Osteoblast (primary cell): ENCODE measurements at regions not wholly inside any gene's neighbourhood (a gene's known extent, or its start where the extent isn't known, plus 50 kb on each side); places are given as distances from the start of the nearest gene placed in this dataset.
A peak's percentile ranks its signal among the peaks of the same experiment; 100 is the strongest.

Experiments
- DNase-seq: peaks from one replicate; pipeline ENCODE4 v3.0.0; 2011; ENCODE audit warnings: low spot score, mixed read lengths; ENCODE audit not compliant: insufficient read length; ENCODE audit errors: missing footprints
- H2AFZ ChIP-seq: 2 replicates; pipeline ENCODE4 v1.6.0; 2011; ENCODE audit warnings: mild to moderate bottlenecking, low read length
- H3K27ac ChIP-seq: 2 replicates; pipeline ENCODE4 v1.5.1; 2011; ENCODE audit warnings: mild to moderate bottlenecking, low read depth, low read length, moderate library complexity
- H3K27me3 ChIP-seq: 2 replicates; pipeline ENCODE4 v1.6.0; 2012; ENCODE audit warnings: mild to moderate bottlenecking, control low read depth, inconsistent platforms, low read length, moderate library complexity; ENCODE audit not compliant: insufficient read depth
- H3K36me3 ChIP-seq: 2 replicates; pipeline ENCODE4 v1.5.1; 2011; ENCODE audit warnings: mild to moderate bottlenecking, low read length, control low read depth, moderate library complexity; ENCODE audit not compliant: insufficient read depth
- H3K4me1 ChIP-seq: 2 replicates; pipeline ENCODE4 v1.5.1; 2011; ENCODE audit warnings: mild to moderate bottlenecking, low read length, control low read depth, moderate library complexity; ENCODE audit not compliant: insufficient read depth
- H3K4me2 ChIP-seq: 2 replicates; pipeline ENCODE4 v1.6.0; 2011; ENCODE audit warnings: mild to moderate bottlenecking, low read length; ENCODE audit not compliant: insufficient read depth
- H3K4me3 ChIP-seq: fragments of 200-600 bp; sonication (generic); 3 replicates; pipeline ENCODE4 v1.5.1; 2012; ENCODE audit warnings: mild to moderate bottlenecking, low read length, inconsistent platforms; ENCODE audit not compliant: insufficient read depth
- H3K79me2 ChIP-seq: 2 replicates; pipeline ENCODE4 v1.6.0; 2012; ENCODE audit warnings: mild to moderate bottlenecking, low read length, control low read depth, inconsistent platforms; ENCODE audit not compliant: insufficient read depth
- H3K9me3 ChIP-seq: 2 replicates; pipeline ENCODE4 v1.5.1; 2011; ENCODE audit warnings: low read depth, low read length, control low read depth
- H4K20me1 ChIP-seq: 2 replicates; pipeline ENCODE4 v1.6.0; 2012; ENCODE audit warnings: mild to moderate bottlenecking, low read length, control low read depth; ENCODE audit not compliant: insufficient read depth
- TF ChIP-seq, protein P1 (sequence below): IDR thresholded peaks from 2 replicates; pipeline ENCODE4 v1.5.1; 2011; ENCODE audit warnings: mild to moderate bottlenecking, low read depth, low read length, moderate library complexity; ENCODE audit errors: extremely low read depth

DNA sequence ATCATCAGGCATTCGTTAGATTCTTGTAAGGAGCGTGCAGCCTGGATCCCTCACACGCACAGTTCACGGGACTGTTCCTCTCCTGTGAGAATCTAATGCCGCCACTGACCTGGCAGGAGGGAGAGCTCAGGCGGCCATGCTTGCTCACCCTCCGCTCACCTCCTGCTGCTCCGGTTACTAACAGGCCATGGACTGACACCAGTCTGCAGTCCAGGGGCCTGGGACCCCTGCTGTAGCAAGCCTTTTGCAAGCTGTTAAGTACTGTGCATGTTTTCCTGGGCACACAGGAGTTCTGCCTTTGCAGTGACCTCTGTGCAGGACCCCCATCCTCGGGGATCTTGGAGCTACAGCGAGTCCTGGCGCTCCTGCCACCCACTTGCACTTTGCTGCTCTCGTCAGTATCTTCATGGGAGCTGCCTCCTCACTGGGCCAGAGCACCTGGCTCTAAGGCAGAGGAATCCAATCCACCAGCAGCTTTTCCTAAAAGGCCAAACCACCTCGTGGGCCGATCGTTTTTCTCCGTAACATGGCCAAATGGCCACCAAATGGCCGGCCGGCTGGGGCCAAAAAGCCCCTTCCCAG is 230.6 kb downstream of the FOXL1 start:
- TF ChIP-seq, protein P1, sequence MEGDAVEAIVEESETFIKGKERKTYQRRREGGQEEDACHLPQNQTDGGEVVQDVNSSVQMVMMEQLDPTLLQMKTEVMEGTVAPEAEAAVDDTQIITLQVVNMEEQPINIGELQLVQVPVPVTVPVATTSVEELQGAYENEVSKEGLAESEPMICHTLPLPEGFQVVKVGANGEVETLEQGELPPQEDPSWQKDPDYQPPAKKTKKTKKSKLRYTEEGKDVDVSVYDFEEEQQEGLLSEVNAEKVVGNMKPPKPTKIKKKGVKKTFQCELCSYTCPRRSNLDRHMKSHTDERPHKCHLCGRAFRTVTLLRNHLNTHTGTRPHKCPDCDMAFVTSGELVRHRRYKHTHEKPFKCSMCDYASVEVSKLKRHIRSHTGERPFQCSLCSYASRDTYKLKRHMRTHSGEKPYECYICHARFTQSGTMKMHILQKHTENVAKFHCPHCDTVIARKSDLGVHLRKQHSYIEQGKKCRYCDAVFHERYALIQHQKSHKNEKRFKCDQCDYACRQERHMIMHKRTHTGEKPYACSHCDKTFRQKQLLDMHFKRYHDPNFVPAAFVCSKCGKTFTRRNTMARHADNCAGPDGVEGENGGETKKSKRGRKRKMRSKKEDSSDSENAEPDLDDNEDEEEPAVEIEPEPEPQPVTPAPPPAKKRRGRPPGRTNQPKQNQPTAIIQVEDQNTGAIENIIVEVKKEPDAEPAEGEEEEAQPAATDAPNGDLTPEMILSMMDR, result no peak
- Histone ChIP-seq H2AFZ (no peak overlapping the region), H3K4me3 (no peak overlapping the region), H3K9me3 (no peaks in the 10 kb centered on the region), H3K4me2 (peak overlapping the region; percentile 23), H3K4me1 (peaks cover 12% of the 10 kb centered on the region), H3K27me3 (peaks cover 47% of the 10 kb centered on the region), H3K79me2 (no peaks in the 10 kb centered on the region), H4K20me1 (no peaks in the 10 kb centered on the region), H3K36me3 (no peaks in the 10 kb centered on the region), H3K27ac (peak overlapping the region; percentile 24)
- no peak for DNase-seq

DNA sequence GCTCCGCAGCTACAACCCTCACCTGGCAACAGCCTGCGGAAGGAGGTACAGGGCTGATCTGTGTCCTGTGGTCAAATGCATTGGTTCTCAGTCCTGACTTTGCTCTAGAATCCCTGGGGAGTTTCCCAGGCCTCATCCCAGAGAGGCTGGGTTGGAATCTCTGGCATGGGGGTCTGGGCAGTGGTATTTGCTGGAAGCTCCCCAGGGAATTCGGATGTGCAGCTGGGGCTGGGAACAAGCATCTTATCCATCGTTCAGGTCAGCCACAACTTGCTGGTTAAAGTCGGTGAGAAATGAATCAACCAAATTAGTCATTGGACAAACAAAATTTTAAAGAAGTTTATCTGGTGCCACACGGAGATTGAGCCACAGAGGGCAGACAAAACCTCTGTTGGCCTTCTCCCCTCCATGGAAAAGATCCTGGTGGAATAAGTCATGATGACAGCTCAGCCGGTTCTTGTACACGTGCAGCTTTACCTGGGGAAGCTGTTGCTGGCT is 231.2 kb downstream of the FOXL1 start:
- no peak overlapping the region for H3K4me3 ChIP-seq
- DNase-seq, result peak; percentile 97
- no peaks in the 10 kb centered on the region for H4K20me1 ChIP-seq
- H3K9me3 ChIP-seq, result no peaks in the 10 kb centered on the region
- peak overlapping the region; percentile 23 for H3K4me2 ChIP-seq
- TF ChIP-seq, protein P1, result peak; percentile 44
- no peaks in the 10 kb centered on the region for H3K36me3 ChIP-seq
- peaks cover 45% of the 10 kb centered on the region for H3K27me3 ChIP-seq
- H2AFZ ChIP-seq, result no peak overlapping the region
- H3K27ac ChIP-seq, result peak overlapping the region; percentile 24
- H3K79me2 ChIP-seq, result no peaks in the 10 kb centered on the region
- peaks cover 12% of the 10 kb centered on the region for H3K4me1 ChIP-seq

DNA sequence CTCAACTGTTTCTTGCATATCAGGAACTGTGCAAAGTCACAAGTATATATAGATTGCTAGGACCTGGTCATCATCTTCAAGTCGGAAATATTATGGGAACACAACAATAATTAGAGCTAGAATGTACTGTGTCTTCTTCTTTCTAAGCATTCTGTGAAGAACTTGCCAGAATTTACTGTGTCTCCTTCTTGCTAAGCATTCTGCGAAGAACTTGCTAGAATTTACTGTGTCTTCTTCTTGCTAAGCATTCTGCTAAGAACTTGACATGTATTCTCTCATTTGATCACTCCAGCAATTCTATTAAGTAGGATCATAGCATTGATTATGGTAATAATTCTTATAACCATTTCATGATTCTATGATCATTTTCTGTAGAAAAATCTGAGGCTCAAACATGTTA is 231.7 kb downstream of the FOXL1 start:
- Histone ChIP-seq H3K27me3 (peaks cover 43% of the 10 kb centered on the region), H2AFZ (no peak overlapping the region), H4K20me1 (no peaks in the 10 kb centered on the region), H3K9me3 (no peaks in the 10 kb centered on the region), H3K4me2 (peak overlapping the region; percentile 23), H3K4me3 (no peak overlapping the region), H3K79me2 (no peaks in the 10 kb centered on the region), H3K36me3 (no peaks in the 10 kb centered on the region), H3K27ac (no peak overlapping the region), H3K4me1 (peaks cover 12% of the 10 kb centered on the region)
- DNase-seq, result no peak
- TF ChIP-seq, protein P1, result no peak

DNA sequence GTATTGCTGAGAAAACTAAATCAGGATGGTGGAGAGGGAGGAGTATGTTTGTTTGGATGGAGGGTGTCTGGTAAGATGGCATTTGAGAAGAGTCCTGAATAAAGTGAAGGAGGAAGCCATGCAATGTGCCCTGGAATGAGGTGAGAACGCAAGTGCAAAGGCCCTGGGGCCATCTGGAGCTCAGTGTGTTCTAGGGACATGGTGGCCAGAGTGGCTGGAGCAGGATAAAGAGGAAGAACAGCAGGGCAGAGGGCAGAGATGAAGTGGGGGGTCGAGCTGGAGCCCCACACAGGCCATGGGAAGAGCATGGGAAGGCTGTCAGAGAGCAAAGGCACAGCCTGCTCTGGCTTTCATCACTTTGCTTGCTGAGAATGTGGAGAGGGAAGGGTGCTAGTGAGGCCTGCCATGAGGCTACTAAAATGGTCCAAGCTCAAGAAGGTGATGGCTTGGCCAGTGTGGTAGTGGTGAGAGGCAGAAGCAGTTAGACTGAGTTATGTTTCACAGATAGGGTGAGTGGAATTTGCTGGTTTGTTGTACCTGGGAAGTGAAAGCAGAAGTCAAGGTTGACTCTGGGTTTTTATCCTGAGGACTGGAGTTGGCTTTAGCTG is 234.1 kb downstream of the FOXL1 start:
- Histone ChIP-seq H2AFZ (no peak overlapping the region), H4K20me1 (no peaks in the 10 kb centered on the region), H3K4me2 (no peak overlapping the region), H3K9me3 (no peaks in the 10 kb centered on the region), H3K27ac (no peak overlapping the region), H3K27me3 (peaks cover 46% of the 10 kb centered on the region), H3K79me2 (no peaks in the 10 kb centered on the region), H3K4me3 (no peak overlapping the region), H3K4me1 (peaks cover 12% of the 10 kb centered on the region), H3K36me3 (no peaks in the 10 kb centered on the region)
- DNase-seq, result no peak
- TF ChIP-seq, protein P1, result no peak
